Kidney epithelial cell (primary cell): ENCODE measurements at regions not wholly inside any gene's neighbourhood (a gene's known extent, or its start where the extent isn't known, plus 50 kb on each side); places are given as distances from the start of the nearest gene placed in this dataset.

Experiments
- DNase-seq: peaks from one replicate; pipeline ENCODE4 v3.0.0-alpha.2; 2010; ENCODE audit warnings: low read depth
- H3K27me3 ChIP-seq: 2 replicates; pipeline ENCODE4 v1.6.0; 2011; ENCODE audit warnings: low read length; ENCODE audit not compliant: control insufficient read depth, insufficient read depth
- H3K36me3 ChIP-seq: 2 replicates; pipeline ENCODE4 v1.5.1; 2011; ENCODE audit warnings: low read length; ENCODE audit not compliant: control insufficient read depth, insufficient read depth
- H3K4me3 ChIP-seq: 2 replicates; pipeline ENCODE4 v1.5.1; 2011; ENCODE audit warnings: low read depth, mild to moderate bottlenecking, control low read depth, low read length
- TF ChIP-seq, protein P1 (sequence below): IDR thresholded peaks from 2 replicates; pipeline ENCODE4 v1.5.1; 2011; ENCODE audit warnings: mild to moderate bottlenecking, moderate library complexity, low read length, control low read depth, inconsistent platforms; ENCODE audit not compliant: insufficient read depth, poor library complexity, severe bottlenecking

DNA sequence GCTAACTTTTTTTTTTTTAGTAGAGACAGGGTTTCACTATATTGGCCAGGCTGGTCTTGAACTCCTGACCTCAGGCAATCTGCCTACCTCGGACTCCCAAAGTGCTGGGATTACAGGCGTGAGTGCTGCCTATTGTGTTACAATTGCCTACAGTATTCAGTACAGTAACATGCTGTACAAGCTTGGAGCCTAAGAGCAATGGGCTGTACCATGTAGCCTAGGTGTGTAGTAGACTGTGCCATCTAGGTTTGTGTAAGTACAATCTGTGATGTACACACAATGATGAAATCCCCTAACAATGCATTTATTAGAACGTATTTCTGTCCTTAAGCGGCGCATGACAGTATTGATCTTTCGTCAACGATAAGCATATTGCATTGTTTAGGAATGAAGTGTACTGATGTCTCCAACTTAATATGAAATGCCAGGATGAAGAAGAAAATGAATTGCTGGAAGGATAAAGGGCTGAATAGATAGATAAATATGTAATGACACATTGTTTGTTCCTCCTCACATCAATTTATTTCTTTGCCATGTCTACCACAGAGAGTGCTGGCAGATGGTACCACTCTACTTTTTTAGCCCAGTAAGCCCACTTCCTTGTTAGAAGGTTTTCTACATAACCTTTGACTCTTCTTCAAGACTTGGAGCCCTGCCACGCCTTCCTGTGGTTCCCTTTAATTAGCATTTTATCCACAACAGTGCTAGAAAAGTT, 467.5 kb downstream of the VRK1 start:
- DNase-seq = no peak
- Histone ChIP-seq H3K36me3 (no peaks in the 10 kb centered on the region), H3K4me3 (no peak overlapping the region), H3K27me3 (no peaks in the 10 kb centered on the region)
- TF ChIP-seq, protein P1, sequence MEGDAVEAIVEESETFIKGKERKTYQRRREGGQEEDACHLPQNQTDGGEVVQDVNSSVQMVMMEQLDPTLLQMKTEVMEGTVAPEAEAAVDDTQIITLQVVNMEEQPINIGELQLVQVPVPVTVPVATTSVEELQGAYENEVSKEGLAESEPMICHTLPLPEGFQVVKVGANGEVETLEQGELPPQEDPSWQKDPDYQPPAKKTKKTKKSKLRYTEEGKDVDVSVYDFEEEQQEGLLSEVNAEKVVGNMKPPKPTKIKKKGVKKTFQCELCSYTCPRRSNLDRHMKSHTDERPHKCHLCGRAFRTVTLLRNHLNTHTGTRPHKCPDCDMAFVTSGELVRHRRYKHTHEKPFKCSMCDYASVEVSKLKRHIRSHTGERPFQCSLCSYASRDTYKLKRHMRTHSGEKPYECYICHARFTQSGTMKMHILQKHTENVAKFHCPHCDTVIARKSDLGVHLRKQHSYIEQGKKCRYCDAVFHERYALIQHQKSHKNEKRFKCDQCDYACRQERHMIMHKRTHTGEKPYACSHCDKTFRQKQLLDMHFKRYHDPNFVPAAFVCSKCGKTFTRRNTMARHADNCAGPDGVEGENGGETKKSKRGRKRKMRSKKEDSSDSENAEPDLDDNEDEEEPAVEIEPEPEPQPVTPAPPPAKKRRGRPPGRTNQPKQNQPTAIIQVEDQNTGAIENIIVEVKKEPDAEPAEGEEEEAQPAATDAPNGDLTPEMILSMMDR = no peak

DNA sequence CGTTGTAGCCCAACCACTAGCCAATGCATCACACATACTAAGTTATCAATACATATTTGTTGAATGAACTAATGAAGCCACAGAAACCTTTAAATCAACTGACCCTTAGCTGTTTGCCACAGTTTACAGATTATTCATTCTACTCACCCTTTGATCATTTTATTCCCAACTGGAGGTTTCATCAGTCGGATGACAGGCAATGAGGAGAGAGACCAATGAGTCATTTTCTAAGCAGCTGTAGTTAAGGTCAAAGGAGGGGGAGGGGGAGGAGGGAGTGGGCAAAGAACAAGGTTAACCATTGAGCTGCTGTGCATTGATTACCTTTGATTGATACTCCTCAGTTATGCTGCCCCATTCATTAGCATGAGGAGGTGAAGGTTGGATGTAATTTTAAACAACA, 469.5 kb downstream of the VRK1 start:
- peak; percentile 70 for DNase-seq
- no peak overlapping the region for H3K4me3 ChIP-seq
- no peaks in the 10 kb centered on the region for H3K36me3 ChIP-seq
- TF ChIP-seq, protein P1 = no peak
- no peaks in the 10 kb centered on the region for H3K27me3 ChIP-seq

DNA sequence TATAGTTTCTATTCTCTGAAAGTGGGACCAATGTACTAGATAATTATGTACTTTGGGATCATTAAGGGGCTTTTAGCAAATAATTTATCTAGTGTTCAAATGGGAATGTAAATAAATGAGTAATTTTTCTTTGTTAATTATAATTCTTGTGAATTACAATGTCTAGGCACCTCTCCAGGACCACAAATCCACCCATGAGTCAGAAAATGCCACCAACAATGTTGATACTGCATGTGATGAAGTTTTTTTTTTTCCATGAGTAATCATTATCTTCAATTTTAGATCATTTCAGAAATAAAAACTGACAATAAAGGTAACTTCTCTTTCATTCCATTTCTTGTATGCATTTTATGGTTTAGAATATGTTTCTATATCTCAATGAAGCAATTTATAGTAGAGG, 470.3 kb downstream of the VRK1 start:
- DNase-seq = no peak
- no peaks in the 10 kb centered on the region for H3K27me3 ChIP-seq
- H3K4me3 ChIP-seq = no peak overlapping the region
- TF ChIP-seq, protein P1 = no peak
- H3K36me3 ChIP-seq = no peaks in the 10 kb centered on the region

DNA sequence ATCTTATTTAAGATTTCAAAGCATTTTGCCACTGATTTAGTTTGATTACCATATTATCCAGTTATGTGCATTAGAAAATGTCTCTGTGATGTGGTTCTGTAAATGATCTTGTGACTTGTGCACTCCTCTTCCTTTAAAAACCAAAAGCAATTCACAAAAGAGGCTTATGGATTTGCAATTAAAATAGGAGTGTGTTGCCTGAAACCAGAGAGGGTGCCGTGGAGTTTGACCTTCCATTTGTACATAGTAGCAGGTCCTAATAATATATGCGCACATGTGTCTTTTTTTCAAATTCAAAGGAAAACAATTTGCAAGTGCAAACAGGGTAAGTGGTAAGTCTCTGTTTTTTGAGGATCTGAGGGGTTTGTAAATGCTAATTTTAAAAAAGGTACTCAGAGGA, 470.9 kb downstream of the VRK1 start:
- Histone ChIP-seq H3K27me3 (no peaks in the 10 kb centered on the region), H3K4me3 (no peak overlapping the region), H3K36me3 (no peaks in the 10 kb centered on the region)
- DNase-seq = no peak
- TF ChIP-seq, protein P1 = no peak

DNA sequence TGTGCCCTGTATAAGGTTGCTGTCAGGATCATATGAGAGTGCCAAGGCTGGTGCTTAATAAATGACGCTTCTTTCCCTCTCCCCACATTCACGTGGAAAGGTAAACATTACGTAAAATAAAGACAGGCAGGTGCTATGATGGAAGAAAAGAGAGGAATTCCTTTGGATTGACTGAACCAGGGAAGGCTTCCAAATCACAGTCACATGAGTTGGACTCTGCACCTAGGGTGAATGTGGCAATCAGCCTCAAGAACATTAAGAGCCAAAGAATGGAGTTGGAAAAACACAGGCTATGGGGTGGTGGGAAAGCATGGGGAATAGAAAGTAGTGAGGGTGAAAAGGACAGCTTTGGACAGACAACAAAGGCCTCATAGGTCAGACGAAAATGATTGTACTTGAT, 473.1 kb downstream of the VRK1 start:
- Histone ChIP-seq H3K27me3 (no peaks in the 10 kb centered on the region), H3K36me3 (no peaks in the 10 kb centered on the region), H3K4me3 (no peak overlapping the region)
- no peak for DNase-seq
- TF ChIP-seq, protein P1 = no peak

DNA sequence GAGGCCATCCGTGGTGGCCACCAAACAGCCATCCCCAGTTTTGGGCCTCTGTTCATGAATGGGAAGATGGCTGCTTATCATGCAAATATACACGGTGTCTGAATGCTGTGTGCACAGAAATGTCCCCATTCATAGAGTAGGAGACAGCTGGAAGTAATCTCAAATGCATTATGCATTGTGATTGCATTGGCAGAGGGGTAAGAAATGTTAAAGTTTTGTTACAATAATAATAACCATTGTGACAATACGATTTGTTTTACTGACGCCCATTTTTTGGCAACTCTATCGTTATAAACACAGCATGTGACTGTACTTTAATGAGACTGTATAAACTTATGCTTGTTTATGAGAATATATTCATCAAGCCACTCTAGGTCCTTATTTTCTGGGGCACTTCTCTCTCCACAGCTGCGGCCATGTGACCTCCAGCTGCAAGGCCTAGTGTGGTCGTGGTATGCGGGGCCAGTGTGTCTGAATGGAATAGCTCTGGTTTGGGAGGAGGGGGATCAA, 474.3 kb downstream of the VRK1 start:
- TF ChIP-seq, protein P1 = no peak
- no peak for DNase-seq
- no peaks in the 10 kb centered on the region for H3K36me3 ChIP-seq
- H3K4me3 ChIP-seq = no peak overlapping the region
- no peaks in the 10 kb centered on the region for H3K27me3 ChIP-seq
